HG03045 (cell line): ENCODE measurements at regions not wholly inside any gene's neighbourhood (a gene's known extent, or its start where the extent isn't known, plus 50 kb on each side); places are given as distances from the start of the nearest gene placed in this dataset.

Source experiments
- ATAC-seq: cut with Tn5 transposase; IDR thresholded peaks from one replicate; pipeline ENCODE4 v1.9.1; 2021; ENCODE audit warnings: mild to moderate bottlenecking, moderate library complexity; ENCODE audit not compliant: unreplicated experiment

GRCh38 chr2:30338475-30338874, 107.1 kb downstream of the LBH start:
- ATAC-seq: no peak

GRCh38 chr2:30339071-30339470, 107.7 kb downstream of the LBH start:
- ATAC-seq: no peak

- ATAC-seq: no peak
Observed at GRCh38 chr2:30341500-30342267, 105.4 kb upstream of the LCLAT1 start.

- no peak for ATAC-seq
Observed at GRCh38 chr2:30346471-30347169, 100.4 kb upstream of the LCLAT1 start.

DNA sequence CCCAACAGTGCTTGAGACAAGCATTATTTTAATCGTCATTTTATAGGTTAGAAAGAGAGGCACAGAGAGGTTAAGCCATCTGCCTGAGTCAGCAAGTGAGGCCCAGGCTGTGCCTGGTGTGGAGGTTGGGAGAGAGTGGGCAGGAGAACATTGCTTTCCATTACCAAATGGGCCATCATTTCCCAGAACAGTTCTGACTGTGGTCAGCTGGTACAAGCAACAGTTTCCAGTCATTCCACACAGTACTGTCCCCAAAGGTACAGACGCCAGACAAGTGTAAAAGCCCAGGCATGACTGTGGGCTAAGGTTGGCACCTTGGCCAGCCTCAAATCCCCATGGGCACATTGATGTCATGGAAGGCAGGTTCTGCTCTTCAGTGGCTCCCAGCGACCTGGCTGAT, 98.2 kb upstream of the LCLAT1 start:
- no peak for ATAC-seq

- ATAC-seq: no peak
Observed at GRCh38 chr2:30349691-30350090, 97.4 kb upstream of the LCLAT1 start.

DNA sequence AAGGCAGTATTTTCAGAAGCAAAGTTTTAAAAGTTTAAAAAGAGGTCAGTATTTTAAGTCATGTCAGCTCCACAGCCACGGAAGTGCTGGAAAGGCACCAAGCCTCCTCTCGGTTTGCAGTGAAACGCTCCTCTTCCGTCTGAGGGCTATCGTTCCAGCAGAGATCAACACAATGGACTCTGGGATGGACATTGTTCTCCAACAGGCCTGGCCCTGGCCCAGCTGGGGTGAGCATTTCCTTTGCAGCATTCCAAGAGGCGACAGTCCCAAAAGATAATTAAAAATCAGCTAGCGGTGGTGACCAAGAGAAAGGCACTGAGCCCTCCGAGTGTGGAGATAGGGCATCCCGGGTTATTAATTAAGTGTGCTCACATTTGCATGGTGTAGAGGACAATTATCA, 95.9 kb upstream of the LCLAT1 start:
- ATAC-seq: no peak

DNA sequence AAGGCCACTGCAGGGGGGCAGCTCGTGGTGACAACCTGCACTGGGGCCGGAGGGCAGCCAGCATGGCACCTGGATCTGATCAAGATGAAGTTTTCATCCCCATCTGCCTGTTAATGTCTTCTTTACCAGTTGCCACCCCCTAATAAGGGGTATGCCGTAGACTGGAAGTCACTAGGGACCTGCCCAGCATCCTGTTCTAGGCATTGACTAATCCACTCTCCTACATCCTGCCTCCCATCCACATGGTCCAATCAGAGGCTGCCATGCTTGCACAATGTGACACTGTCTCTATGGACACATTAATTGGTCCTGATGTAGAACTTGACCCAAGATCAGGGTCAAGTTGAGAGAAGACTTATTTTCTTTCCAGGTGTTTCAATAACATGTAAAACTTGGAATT, 95.1 kb upstream of the LCLAT1 start:
- no peak for ATAC-seq

DNA sequence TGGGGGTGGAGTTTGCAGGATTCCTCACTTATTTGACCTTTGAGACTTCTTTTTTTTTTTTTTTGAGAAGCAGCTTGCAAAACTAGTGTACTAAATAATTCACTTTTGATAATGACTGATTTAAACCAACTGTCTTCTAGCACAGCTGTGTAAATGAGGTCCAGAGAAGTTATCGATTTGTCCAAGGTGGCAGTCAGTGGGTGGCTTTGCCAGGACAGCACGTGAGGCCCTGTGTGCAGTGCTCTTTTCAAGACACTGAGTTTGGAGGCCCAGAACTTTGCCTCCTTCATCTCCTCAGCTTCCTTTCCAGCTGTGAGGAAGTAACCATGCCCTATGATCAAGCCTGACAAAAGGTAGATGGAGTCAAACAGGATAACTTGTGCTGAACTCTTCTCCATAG, 92.9 kb upstream of the LCLAT1 start:
- no peak for ATAC-seq

- no peak for ATAC-seq
Observed at GRCh38 chr2:30354621-30355020, 92.4 kb upstream of the LCLAT1 start.

GRCh38 chr2:30355306-30355705, 91.7 kb upstream of the LCLAT1 start:
- ATAC-seq: no peak

DNA sequence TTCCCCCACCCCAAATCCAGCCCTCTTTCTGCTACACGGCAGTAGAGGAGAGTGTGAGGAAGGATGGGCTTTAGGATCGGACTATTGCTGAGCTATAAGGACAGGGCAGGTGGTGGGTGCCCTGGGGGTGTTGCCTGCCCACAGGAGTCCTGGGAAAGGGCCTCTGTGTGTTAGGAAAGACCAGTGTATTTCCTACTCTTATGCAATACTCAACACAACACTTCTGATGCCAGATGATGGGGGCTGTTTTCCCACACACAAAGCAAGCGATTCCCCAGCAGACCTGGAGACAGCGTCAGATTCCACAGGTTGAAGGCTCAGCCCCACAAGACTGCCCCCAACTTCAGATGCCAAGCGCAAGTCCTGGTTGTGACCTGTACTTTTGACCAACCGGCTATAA, 91.0 kb upstream of the LCLAT1 start:
- no peak for ATAC-seq

DNA sequence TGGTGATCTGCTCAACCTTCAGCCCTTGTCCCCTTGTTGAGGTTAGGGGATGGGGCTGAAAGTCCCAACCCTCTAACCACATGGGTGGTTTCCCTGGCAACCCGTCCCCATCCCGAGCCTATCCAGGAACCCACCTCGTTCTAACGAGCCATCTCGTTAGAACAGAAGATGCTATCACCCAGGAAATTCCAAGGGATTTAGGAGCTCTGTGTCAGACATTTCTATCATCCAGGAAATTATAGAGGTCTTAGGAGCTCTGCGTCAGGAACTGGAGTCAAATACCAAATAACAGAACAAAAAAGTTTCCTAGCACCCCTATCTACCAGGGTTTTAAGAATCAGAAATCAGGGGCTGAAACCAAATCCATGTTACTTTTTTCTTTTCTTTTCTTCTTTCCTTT, 90.3 kb upstream of the LCLAT1 start:
- no peak for ATAC-seq

DNA sequence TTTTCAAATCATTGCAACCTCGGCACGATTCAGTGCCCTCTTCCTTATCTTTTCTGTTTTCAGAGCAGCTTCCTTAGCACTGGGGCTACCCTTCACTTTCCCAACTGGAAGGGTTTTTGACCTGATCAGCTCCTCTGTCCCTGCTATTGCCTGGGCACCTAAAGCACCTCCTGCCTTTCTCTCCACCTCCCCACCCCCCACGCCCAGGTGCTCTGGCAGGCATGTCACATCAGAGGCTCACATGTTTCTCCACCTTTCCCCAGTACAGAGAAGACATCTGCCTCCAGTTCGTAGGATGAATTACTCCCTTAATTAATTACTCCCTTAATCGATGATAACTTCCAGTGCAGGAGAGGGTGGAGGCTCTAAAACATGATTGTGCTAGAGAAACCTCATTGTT, 88.7 kb upstream of the LCLAT1 start:
- no peak for ATAC-seq

DNA sequence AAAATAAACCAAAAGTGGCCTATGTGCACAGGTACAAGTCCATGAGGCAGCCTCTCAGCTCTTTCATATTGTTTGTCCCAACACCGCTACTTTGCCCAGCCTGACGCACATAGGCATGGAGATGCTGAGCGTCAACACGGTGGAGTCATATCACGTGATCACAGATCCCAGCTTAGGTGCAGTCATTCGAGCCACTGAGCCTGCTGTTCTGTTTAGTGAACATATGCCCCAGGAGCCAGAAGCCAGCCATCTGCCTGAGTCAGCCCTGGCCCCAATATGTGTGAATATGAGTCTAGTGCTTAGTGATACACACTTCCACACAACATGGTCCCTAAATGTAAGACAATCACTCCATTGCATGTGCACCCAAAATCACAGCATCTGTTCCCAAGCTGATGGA, 88.2 kb upstream of the LCLAT1 start:
- ATAC-seq: no peak

DNA sequence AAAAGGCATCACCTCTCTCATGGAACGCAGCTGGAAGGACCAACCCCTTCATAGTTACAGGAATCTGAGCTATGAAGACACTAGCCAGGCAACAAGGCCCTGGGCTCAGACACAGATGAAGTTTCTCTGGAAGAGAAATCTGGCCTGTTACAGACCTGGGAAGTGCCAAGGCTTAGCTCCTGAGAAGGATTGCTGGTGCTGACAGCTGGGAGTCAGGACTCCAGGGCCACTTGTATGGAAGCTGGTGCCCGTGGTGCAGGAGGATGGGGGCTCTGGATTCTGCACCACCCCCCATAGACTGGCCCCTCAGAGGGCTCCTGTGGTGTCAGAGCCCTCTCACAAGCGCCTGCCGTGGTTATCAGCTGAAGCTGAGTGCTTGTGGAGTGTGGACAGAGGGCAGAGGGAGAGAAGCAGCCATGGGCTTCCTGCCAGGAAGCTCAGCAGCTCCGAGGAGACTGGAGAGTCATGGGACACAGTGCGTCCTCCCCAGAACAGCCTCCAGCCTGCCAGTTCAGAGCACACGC, 87.3 kb upstream of the LCLAT1 start:
- no peak for ATAC-seq

GRCh38 chr2:30361751-30362394, 85.2 kb upstream of the LCLAT1 start:
- ATAC-seq: no peak

DNA sequence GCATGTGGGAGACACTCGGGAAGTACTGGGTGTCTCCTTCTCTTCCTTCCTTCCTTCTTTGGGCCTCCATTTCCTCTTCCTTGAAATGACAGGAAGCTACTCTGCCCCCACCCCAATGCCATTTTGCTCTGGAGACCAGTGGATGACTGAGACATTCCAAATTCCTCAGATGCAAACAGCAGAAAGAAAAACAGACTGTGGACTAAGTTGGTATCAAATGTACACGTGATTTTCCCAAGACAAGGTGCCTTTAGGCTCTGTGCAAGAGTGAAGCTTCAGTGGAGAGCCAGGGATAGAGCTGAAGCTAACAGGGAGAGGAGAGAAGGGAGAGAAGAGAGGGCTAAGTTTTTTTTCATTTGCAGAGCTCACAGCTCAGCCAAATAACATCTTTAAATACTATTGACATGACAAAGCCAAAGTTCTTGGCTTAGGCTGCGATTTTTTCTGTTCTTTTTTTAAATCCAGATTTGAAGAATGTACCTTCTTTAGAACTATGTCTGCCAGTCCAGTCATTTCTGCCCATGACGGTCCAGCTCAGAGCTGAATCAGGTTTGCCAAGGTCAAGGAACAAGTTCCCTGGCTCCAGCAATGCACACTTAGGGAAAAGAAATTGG, 84.5 kb upstream of the LCLAT1 start:
- no peak for ATAC-seq

GRCh38 chr2:30363406-30363805, 83.6 kb upstream of the LCLAT1 start:
- no peak for ATAC-seq

GRCh38 chr2:30365201-30365600, 81.8 kb upstream of the LCLAT1 start:
- no peak for ATAC-seq

- ATAC-seq: no peak
Observed at GRCh38 chr2:30366199-30366691, 80.8 kb upstream of the LCLAT1 start.
